GM12874 (cell line): ENCODE measurements at regions not wholly inside any gene's neighbourhood (a gene's known extent, or its start where the extent isn't known, plus 50 kb on each side); places are given as distances from the start of the nearest gene placed in this dataset.

ENCODE experiments used
- TF ChIP-seq, protein P1 (sequence below): IDR thresholded peaks from 2 replicates; pipeline ENCODE4 v1.5.1; 2011; ENCODE audit warnings: low read depth, mild to moderate bottlenecking, control low read depth, low read length, moderate library complexity; ENCODE audit not compliant: insufficient read depth

DNA sequence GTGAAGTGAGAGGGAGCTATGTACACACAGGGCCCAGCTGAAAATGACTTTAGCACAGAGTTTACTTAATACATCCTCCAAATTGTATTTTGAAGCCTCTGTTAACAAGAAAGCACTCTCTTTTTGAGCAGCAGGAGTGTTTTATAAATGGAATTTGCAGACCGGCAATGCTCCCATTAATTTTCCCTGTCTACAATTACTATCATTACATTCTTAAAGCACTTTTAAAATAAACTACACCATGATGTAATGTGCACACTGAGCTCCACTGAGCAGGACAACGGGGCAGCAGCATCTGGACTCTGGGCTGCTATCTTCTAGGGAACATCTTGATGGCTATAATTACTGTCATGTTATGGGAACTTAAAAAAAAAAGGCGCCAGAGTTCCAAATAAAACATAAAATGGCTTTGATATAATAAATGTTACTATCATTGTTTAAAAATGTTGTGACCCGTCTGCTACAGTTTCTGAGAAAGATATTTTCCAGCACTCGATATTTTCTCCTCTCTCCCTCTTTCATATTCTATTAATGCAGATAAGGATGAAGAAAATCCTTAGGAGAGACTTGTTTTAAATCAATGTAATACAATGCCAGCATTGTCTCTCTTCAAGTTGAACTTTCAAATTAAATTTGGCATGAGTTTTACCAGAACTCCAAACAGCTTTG lies 150.9 kb downstream of the HLX start:
- TF ChIP-seq, protein P1, sequence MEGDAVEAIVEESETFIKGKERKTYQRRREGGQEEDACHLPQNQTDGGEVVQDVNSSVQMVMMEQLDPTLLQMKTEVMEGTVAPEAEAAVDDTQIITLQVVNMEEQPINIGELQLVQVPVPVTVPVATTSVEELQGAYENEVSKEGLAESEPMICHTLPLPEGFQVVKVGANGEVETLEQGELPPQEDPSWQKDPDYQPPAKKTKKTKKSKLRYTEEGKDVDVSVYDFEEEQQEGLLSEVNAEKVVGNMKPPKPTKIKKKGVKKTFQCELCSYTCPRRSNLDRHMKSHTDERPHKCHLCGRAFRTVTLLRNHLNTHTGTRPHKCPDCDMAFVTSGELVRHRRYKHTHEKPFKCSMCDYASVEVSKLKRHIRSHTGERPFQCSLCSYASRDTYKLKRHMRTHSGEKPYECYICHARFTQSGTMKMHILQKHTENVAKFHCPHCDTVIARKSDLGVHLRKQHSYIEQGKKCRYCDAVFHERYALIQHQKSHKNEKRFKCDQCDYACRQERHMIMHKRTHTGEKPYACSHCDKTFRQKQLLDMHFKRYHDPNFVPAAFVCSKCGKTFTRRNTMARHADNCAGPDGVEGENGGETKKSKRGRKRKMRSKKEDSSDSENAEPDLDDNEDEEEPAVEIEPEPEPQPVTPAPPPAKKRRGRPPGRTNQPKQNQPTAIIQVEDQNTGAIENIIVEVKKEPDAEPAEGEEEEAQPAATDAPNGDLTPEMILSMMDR: no peak

DNA sequence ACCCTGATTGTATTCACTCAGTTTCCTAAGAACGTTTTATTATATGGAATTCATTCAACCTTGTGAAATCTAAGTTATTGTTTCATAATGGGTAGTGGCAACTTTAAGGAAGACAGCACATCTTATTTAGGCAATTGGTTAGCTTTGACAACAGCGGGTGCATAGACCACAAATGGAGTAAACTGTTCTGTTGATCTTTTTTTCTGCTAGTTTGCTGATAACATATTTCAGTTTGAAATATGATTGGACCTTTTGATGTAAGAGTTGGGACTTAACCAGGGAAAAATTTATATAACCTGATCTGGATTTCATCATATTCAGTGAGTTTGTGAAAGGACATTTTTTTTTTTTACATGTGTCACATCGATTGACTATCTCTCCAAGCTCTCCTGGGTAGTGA lies 151.7 kb downstream of the HLX start:
- TF ChIP-seq, protein P1: no peak

DNA sequence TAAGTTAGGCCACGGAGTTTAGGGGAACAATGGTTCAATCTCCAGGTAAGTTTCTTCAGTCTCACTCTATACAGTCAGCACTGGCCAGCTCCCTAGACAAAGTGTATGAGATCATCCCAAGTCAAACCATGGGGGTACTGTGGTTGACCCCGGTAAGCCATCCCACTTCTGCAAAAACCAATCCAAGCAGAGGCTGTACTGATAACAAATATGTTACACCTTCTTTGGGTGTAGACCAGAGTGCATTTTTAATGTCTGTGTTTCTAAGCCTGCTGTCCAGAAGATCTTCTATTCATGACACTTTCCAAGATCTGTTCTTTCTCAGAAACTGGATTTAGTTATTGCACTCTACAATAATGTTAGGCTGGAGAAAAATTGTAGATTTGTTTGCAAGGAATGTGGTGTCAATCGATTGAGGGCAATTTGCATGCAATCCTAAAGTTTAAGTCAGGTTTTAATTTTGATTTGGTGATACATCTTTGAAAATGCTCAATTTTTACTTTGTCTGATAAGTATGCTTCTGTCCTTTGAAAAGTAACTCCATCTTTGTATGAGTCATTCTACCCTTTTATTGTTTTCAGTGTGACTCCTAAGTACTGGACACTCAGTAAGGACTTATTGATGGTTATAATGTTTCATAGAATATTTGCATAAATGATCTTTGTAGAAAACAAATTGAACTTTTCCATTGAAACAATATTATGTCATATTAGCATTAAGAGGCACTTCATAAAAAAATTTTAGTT lies 152.4 kb downstream of the HLX start:
- TF ChIP-seq, protein P1: no peak

DNA sequence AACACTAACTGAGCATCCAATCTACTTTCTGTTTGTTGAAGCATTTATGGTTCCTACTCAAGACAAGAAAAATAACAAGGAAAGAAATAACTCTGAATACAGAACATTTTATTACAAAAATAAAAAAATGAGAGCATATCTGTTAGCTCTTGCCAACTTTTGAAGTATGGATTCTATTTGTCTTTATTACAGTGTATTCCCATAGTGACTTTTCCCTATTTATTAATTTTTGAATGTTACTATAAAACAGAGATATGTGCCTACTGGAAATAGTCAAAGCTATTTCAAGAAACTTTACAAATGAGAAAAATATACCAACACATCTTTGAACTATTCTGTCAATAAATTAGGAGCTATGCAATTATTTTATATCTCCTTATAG lies 153.0 kb downstream of the HLX start:
- TF ChIP-seq, protein P1: no peak

DNA sequence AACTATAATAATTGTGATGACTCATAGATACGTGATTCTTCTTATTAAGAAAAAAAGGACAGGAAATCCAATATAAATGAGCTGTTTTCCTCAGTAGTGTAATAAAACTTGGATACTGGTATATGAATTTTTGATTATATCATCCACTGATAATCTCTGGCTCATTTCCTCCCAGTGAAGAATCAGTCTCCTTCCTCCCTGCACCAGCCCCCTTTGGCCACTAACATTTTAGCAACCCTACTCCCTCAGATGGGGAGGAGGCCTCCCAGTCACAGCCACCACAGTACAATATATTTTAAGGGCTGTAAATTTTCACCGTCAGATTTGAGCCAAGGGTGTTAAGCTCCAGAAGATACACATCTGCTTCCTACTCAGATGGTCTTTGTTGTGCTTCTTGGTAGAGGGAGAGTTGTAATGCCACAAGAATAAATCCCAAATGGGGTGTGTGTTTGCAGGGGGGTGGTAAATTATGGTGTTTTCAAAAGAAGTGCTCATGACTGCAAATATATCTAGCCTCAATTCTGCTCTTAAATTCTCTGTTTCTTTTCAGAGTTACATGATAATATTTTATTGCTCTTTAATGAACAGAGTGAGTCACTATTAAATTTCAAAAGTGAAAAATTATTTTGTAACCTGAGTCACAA lies 153.5 kb downstream of the HLX start:
- TF ChIP-seq, protein P1: no peak

DNA sequence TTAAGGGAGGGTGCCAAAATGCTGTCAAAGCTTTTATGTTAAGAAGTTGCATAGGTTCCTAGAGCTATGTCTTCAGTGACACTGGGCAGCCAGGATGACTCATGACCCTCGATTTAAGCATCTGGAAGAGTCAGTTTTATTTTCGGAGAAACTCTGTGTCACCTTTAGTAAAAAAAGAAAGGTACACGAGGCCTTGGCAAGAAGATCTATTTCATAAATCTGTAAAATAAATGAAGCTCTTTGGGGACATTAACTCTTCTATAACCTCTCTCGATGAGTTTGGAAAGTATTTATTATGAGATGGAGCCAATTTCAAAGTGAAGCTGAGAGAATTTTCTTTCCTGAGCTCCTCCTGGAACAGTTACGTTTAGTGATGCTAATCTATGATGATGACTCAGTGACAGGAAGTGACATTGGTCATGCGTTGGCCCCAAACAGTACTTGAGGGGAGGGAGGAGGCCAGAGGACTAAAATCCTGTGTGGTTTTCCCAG lies 156.5 kb downstream of the HLX start:
- TF ChIP-seq, protein P1: no peak

DNA sequence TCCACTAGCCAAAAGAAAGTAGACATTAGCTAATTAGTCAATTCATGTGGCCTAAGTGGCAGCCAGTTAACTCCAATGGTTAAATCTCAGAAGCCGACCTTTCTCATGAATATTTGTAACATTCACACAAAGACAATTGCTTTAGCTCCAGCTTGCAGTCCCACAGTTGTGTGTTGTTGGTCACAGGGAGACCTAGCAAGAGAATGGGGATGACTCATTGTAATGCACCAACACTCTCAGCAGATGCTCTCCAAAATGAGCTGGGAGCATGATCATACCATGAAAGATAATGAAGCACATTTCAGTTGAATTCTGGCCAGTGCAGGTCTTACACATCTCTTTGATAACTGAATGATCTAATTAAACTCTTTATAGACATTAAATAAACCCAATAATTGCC lies 160.4 kb downstream of the HLX start:
- TF ChIP-seq, protein P1: no peak
